Heart right ventricle (tissue), 16 donors: ENCODE measurements at regions not wholly inside any gene's neighbourhood (a gene's known extent, or its start where the extent isn't known, plus 50 kb on each side); places are given as distances from the start of the nearest gene placed in this dataset.

Experiments used
- ATAC-seq, 8 donors: fragments of 200-7000 bp; cut with Tn5 transposase; one replicate each; pipeline ENCODE4 v1.9.1; 2020; ENCODE audit warnings: mild to moderate bottlenecking in 8 of 8, moderate library complexity in 8 of 8, moderate number of reproducible peaks in 1 of 8
- DNase-seq, 2 donors: peaks; one replicate each; pipeline ENCODE4 v3.0.0-alpha.2; 2020
- H3K27ac ChIP-seq, 10 donors: fragments of 200-600 bp; sonication (generic) in 2 of 10; one replicate each; pipeline versions ENCODE4 v1.5.0 to v1.8.0; 2020 to 2022; ENCODE audit warnings: mild to moderate bottlenecking in 3 of 10
- H3K27me3 ChIP-seq, 7 donors: fragments of 200-600 bp; one replicate each; pipeline ENCODE4 v1.8.0; 2021 to 2022; ENCODE audit warnings: mild to moderate bottlenecking in 2 of 7
- H3K36me3 ChIP-seq, 9 donors: fragments of 200-600 bp; sonication (generic) in 1 of 9; one replicate each; pipeline versions ENCODE4 v1.5.0 to v1.8.0; 2020 to 2022; ENCODE audit warnings: mild to moderate bottlenecking in 2 of 9
- H3K4me1 ChIP-seq, 9 donors: fragments of 200-600 bp; sonication (generic) in 1 of 9; one replicate each; pipeline versions ENCODE4 v1.5.0 to v1.8.0; 2020 to 2022; ENCODE audit warnings: mild to moderate bottlenecking in 4 of 9
- H3K4me3 ChIP-seq, 10 donors: fragments of 200-600 bp; sonication (generic) in 2 of 10; one replicate each; pipeline versions ENCODE4 v1.5.0 to v1.8.0; 2020 to 2022; ENCODE audit warnings: mild to moderate bottlenecking in 7 of 10, moderate library complexity in 2 of 10
- H3K9me3 ChIP-seq, 11 donors: fragments of 200-600 bp in 10 of 11; sonication (generic) in 2 of 11; one replicate each; pipeline versions ENCODE4 v1.5.0 to v1.8.0; 2013 to 2022; ENCODE audit warnings: mild to moderate bottlenecking in 2 of 11, control low read depth in 1 of 11, moderate library complexity in 1 of 11
- CTCF ChIP-seq, 9 donors: fragments of 200-600 bp; sonication (generic) in 2 of 9; IDR thresholded peaks; one replicate each; pipeline versions ENCODE4 v1.5.0 to v1.8.0; 2021 to 2022; ENCODE audit warnings: antibody characterized with exemption in 9 of 9, mild to moderate bottlenecking in 5 of 9, moderate library complexity in 1 of 9
- WGBS, 2 donors: extraction: QIAGEN DNeasy Blood & Tissue Kit; methylation state at CpG; one replicate each; pipeline ENCODE4 v1.1.7; 2013; ENCODE audit warnings: inconsistent platforms in 1 of 2; 5-methylcytosine and 5-hydroxymethylcytosine counted together
- intact Hi-C, 10 donors: fragments of 100-400 bp; cut with DNase I; formaldehyde crosslinking; loops; one replicate each; pipeline versions ENCODE4 v1.11.1 to v1.14.2; 2022
- donor health status: Arrhythmogenic right ventricular cardiomyopathy.
- donor health status: ischemic (EF 13 %, LVEDD 7.1; RV severe dilation, severe dysfunction).
- donor health status: healthy with polysubstance abuse.
- donor health status: DM: no; HTN: yes; CAD: no.
- donor health status: DM: no; HTN: no; CAD: no.
- donor health status: ischemic (EF 25% LVEDD 6.9; RV normal size, moderate dysfunction).
- donor health status: ischemic (EF 25% LVEDD 5.7; RV mildly dilated, moderate dysfunction).
- donor health status: healthy.
- donor health status: DM: yes; HTN: yes; CAD: no.
- donor health status: Ischemic cardiomyopathy.
- donor health status: ischemic (EF 35%, LVEDD 5.7; RV mildly dilated, moderate dysfunction).
- donor health status: nonischemic (EF 11% LVEDD 7.7; RV severe dilation, severe dysfunction).
- donor health status: DM: yes; HTN: yes; CAD: no.
- donor health status: PGD.
- donor health status: ischemic (EF 29% LVEDD 5.4; RV normal size, mild dysfunction).
- donor health status: nonischemic (EF 23%, LVEDD 6.1; RV moderate dilation, normal function).

- intact Hi-C loops = loop anchor here in 2 of 10 donors (10.0 kb wide), 2 partner anchors 118 to 472 kb away; no protein-coding TSS in a partner anchor
- peaks cover 0 to 13% (median 4%) of the 10 kb centered on the region in 11 donors for H3K9me3 ChIP-seq
- DNase-seq (no peak), ATAC-seq (no peak)
- H3K27me3 ChIP-seq = peaks cover 0 to 5% (median 0%) of the 10 kb centered on the region in 7 donors
- no peaks in the 10 kb centered on the region for H3K4me1 ChIP-seq
- H3K27ac ChIP-seq = no peak overlapping the region
- no peak for TF ChIP-seq CTCF (IDR thresholded peaks at IDR 0.05)
- no peak overlapping the region for H3K4me3 ChIP-seq
- WGBS, 2 donors = 79 to 82% methylated on average over 5 of the region's 5 CpGs
- H3K36me3 ChIP-seq = no peaks in the 10 kb centered on the region
Measured at GRCh38 chr17:33526717-33527116, 233.6 kb upstream of the ASIC2 start.

GRCh38 chr17:33527290-33527689, 234.2 kb upstream of the ASIC2 start:
- H3K27me3 ChIP-seq = peaks cover 0 to 5% (median 0%) of the 10 kb centered on the region in 7 donors
- H3K36me3 ChIP-seq = no peaks in the 10 kb centered on the region
- H3K4me3 ChIP-seq = no peak overlapping the region
- no peak overlapping the region for H3K27ac ChIP-seq
- WGBS, 2 donors = 70 to 76% methylated on average over 3 of the region's 3 CpGs
- ATAC-seq = no peak
- TF ChIP-seq CTCF (IDR thresholded peaks at IDR 0.05) = no peak
- H3K4me1 ChIP-seq = no peaks in the 10 kb centered on the region
- no peak for DNase-seq
- intact Hi-C loops = loop anchor here in 2 of 10 donors (10.0 kb wide), 2 partner anchors 118 to 472 kb away; no protein-coding TSS in a partner anchor
- H3K9me3 ChIP-seq = peaks cover 0 to 13% (median 4%) of the 10 kb centered on the region in 11 donors

DNA sequence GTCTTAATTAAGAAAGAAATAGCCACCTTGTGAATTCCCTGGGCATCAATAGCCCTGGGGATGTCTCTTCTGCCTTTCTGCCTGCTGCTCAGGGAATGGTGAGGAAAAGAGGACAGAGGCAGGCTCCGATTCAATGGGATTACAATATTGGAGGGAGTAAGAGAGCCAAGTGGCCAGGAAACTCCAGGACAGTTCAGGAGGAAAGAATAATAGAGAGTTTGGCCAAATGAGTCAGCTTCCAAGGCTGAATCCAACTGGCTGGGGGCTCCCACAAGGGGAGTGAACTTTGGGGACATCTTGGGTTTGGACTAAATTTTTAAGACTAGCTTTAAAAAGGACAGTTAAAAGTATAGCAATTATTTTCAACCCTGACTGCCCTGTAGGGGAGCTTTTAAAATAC, 235.8 kb upstream of the ASIC2 start:
- intact Hi-C loops = loop anchor here in 2 of 10 donors (10.0 kb wide), 2 partner anchors 116 to 474 kb away; no protein-coding TSS in a partner anchor
- Histone ChIP-seq H3K27ac (no peak overlapping the region), H3K27me3 (peaks cover 0 to 4% (median 0%) of the 10 kb centered on the region in 7 donors), H3K4me3 (no peak overlapping the region), H3K4me1 (no peaks in the 10 kb centered on the region), H3K9me3 (peaks cover 0 to 13% (median 4%) of the 10 kb centered on the region in 11 donors), H3K36me3 (no peaks in the 10 kb centered on the region)
- DNase-seq = no peak
- ATAC-seq = no peak
- TF ChIP-seq CTCF (IDR thresholded peaks at IDR 0.05) = no peak
- WGBS, 2 donors = 45 to 60% methylated on average over 1 of the region's 1 CpG

- no peaks in the 10 kb centered on the region for H3K27me3 ChIP-seq
- 80 to 89% methylated on average over 9 of the region's 9 CpGs for WGBS, 2 donors
- no peak for TF ChIP-seq CTCF (IDR thresholded peaks at IDR 0.05)
- H3K4me3 ChIP-seq = no peak overlapping the region
- no peaks in the 10 kb centered on the region for H3K36me3 ChIP-seq
- no peaks in the 10 kb centered on the region for H3K4me1 ChIP-seq
- no peak overlapping the region for H3K27ac ChIP-seq
- ATAC-seq (no peak), DNase-seq (no peak)
- intact Hi-C loops = loop anchor here in 2 of 10 donors (10.0 kb wide), 2 partner anchors 115 to 475 kb away; no protein-coding TSS in a partner anchor
- H3K9me3 ChIP-seq = peaks cover 0 to 13% (median 4%) of the 10 kb centered on the region in 11 donors
Measured at GRCh38 chr17:33529816-33530215, 236.7 kb upstream of the ASIC2 start.
